Ascending aorta (tissue), 2 donors: ENCODE measurements at regions not wholly inside any gene's neighbourhood (a gene's known extent, or its start where the extent isn't known, plus 50 kb on each side); places are given as distances from the start of the nearest gene placed in this dataset.

Experiments
- DNase-seq, 2 donors: peaks; one replicate each; pipeline ENCODE4 v3.0.0-alpha.2; 2019; ENCODE audit warnings: low spot score in 2 of 2
- H3K27ac ChIP-seq, 2 donors: fragments of 200-600 bp; sonication (generic); one replicate each; pipeline ENCODE4 v1.5.1; 2016 to 2017; ENCODE audit warnings: mild to moderate bottlenecking in 1 of 2
- H3K27me3 ChIP-seq: fragments of 200-600 bp; sonication (generic); one replicate; pipeline ENCODE4 v1.5.1; 2017
- H3K36me3 ChIP-seq, 2 donors: fragments of 200-600 bp; sonication (generic); one replicate each; pipeline ENCODE4 v1.5.1; 2016
- H3K4me1 ChIP-seq, 2 donors: fragments of 200-600 bp; sonication (generic); one replicate each; pipeline ENCODE4 v1.5.1; 2016 to 2017; ENCODE audit warnings: mild to moderate bottlenecking in 1 of 2
- H3K4me3 ChIP-seq, 2 donors: fragments of 200-600 bp; sonication (generic); one replicate each; pipeline ENCODE4 v1.5.1; 2016 to 2017; ENCODE audit warnings: mild to moderate bottlenecking in 1 of 2
- H3K9me3 ChIP-seq, 2 donors: fragments of 200-600 bp; sonication (generic); one replicate each; pipeline ENCODE4 v1.5.1; 2016
- CTCF ChIP-seq, 3 experiments: fragments of 200-600 bp in 2 of 3; fragments of 450-650 bp in 1 of 3; sonication (generic) in 2 of 3; IDR thresholded peaks; one replicate each; pipeline ENCODE4 v1.5.1; 2016 to 2019; ENCODE audit warnings: antibody characterized with exemption in 3 of 3, mild to moderate bottlenecking in 1 of 3, moderate library complexity in 1 of 3
- intact Hi-C: fragments of 100-400 bp; cut with DNase I; formaldehyde crosslinking; loops from one replicate; pipeline ENCODE4 v1.15.1; 2023

- Histone ChIP-seq H3K9me3 (no peaks in the 10 kb centered on the region), H3K27ac (no peak overlapping the region), H3K27me3 (no peaks in the 10 kb centered on the region), H3K4me3 (no peak overlapping the region), H3K36me3 (no peaks in the 10 kb centered on the region), H3K4me1 (no peaks in the 10 kb centered on the region)
- no peak for DNase-seq
- intact Hi-C loops: no loop called here
- no peak for TF ChIP-seq CTCF (IDR thresholded peaks at IDR 0.05)
Observed at GRCh38 chr12:113725557-113725876, 240.6 kb downstream of the RBM19 start.

- H3K9me3 ChIP-seq: no peaks in the 10 kb centered on the region
- DNase-seq: no peak
- no peaks in the 10 kb centered on the region for H3K36me3 ChIP-seq
- no peak for TF ChIP-seq CTCF (IDR thresholded peaks at IDR 0.05)
- no peaks in the 10 kb centered on the region for H3K4me1 ChIP-seq
- no peak overlapping the region for H3K27ac ChIP-seq
- intact Hi-C loops: no loop called here
- no peak overlapping the region for H3K4me3 ChIP-seq
- H3K27me3 ChIP-seq: no peaks in the 10 kb centered on the region
Observed at GRCh38 chr12:113724794-113725556, 241.2 kb downstream of the RBM19 start.

GRCh38 chr12:113723631-113724030, 242.5 kb downstream of the RBM19 start:
- H3K36me3 ChIP-seq: no peaks in the 10 kb centered on the region
- intact Hi-C loops: no loop called here
- no peaks in the 10 kb centered on the region for H3K4me1 ChIP-seq
- no peak overlapping the region for H3K4me3 ChIP-seq
- TF ChIP-seq CTCF (IDR thresholded peaks at IDR 0.05): no peak
- H3K9me3 ChIP-seq: no peaks in the 10 kb centered on the region
- H3K27ac ChIP-seq: no peak overlapping the region
- no peak for DNase-seq
- H3K27me3 ChIP-seq: no peaks in the 10 kb centered on the region

GRCh38 chr12:113722747-113723146, 243.4 kb downstream of the RBM19 start:
- no peak for DNase-seq
- H3K27me3 ChIP-seq: no peaks in the 10 kb centered on the region

GRCh38 chr12:113720629-113721028, 245.5 kb downstream of the RBM19 start:
- H3K36me3 ChIP-seq: no peaks in the 10 kb centered on the region
- no peaks in the 10 kb centered on the region for H3K9me3 ChIP-seq
- no peak overlapping the region for H3K4me3 ChIP-seq
- H3K27ac ChIP-seq: no peak overlapping the region
- H3K4me1 ChIP-seq: no peaks in the 10 kb centered on the region
- intact Hi-C loops: no loop called here
- no peak for TF ChIP-seq CTCF (IDR thresholded peaks at IDR 0.05)
- DNase-seq: no peak
- no peaks in the 10 kb centered on the region for H3K27me3 ChIP-seq

More at GRCh38 chr12:113722747-113723146, 243.4 kb downstream of the RBM19 start:
- no peak overlapping the region for H3K27ac ChIP-seq
- intact Hi-C loops: no loop called here
- no peaks in the 10 kb centered on the region for H3K9me3 ChIP-seq
- H3K36me3 ChIP-seq: no peaks in the 10 kb centered on the region
- TF ChIP-seq CTCF (IDR thresholded peaks at IDR 0.05): no peak
- H3K4me3 ChIP-seq: no peak overlapping the region
- H3K4me1 ChIP-seq: no peaks in the 10 kb centered on the region
